ENCODE measurements at regions not wholly inside any gene's neighbourhood (a gene's known extent, or its start where the extent isn't known, plus 50 kb on each side); places are given as distances from the start of the nearest gene placed in this dataset.

GRCh38 chr1:70685300-70686286 is 274.5 kb downstream of the CTH start:
- Histone ChIP-seq H3K36me3 (ENCODE audit: low read depth) (no peaks in the 10 kb centered on the region), H3K9me3 (ENCODE audit: insufficient read depth, low read depth) (no peaks in the 10 kb centered on the region), H3K79me2 (ENCODE audit: low read depth) (no peaks in the 10 kb centered on the region), H3K27ac (no peak overlapping the region), H3K9me2 (ENCODE audit: insufficient read depth) (no peaks in the 10 kb centered on the region), H3K4me2 (no peak overlapping the region), H3F3A (ENCODE audit: insufficient read depth, low read depth) (no peaks in the 10 kb centered on the region), H4K20me1 (ENCODE audit: insufficient read depth) (no peaks in the 10 kb centered on the region), H3K27me3 (ENCODE audit: insufficient read depth, low read depth) (no peaks in the 10 kb centered on the region), H3K4me3 (no peak overlapping the region), H2AFZ (no peak overlapping the region), H3K4me1 (replicated peaks; ENCODE audit: insufficient read depth) (no peaks in the 10 kb centered on the region)
- intact Hi-C loops (cut with micrococcal nuclease; ENCODE audit: unreplicated experiment), result loop anchor here (5.0 kb wide), 1 partner anchor 367 kb away; no protein-coding TSS in a partner anchor
- ChIA-PET POLR2A (ENCODE audit: unreplicated experiment) (no interaction called here), CTCF (no interaction called here)
- peak; percentile 84 for TF ChIP-seq CTCF (conservative IDR thresholded peaks at IDR 0.05)
- no peak for TF ChIP-seq EZH2 (IDR thresholded peaks at IDR 0.05; ENCODE audit: low read depth)
- BruUV-seq (replicated peaks), result no TSS peak
- peak in 1 of 2 experiments; percentile 25 for DNase-seq

GRCh38 chr1:70688580-70688979 is 277.5 kb downstream of the CTH start:
- Histone ChIP-seq H3F3A (ENCODE audit: insufficient read depth, low read depth) (no peaks in the 10 kb centered on the region), H3K4me1 (replicated peaks; ENCODE audit: insufficient read depth) (no peaks in the 10 kb centered on the region), H3K4me2 (no peak overlapping the region), H3K9me3 (ENCODE audit: insufficient read depth, low read depth) (no peaks in the 10 kb centered on the region), H3K4me3 (no peak overlapping the region), H3K9me2 (ENCODE audit: insufficient read depth) (no peaks in the 10 kb centered on the region), H2AFZ (no peak overlapping the region), H4K20me1 (ENCODE audit: insufficient read depth) (no peaks in the 10 kb centered on the region), H3K79me2 (ENCODE audit: low read depth) (no peaks in the 10 kb centered on the region), H3K36me3 (ENCODE audit: low read depth) (no peaks in the 10 kb centered on the region), H3K27ac (no peak overlapping the region), H3K27me3 (ENCODE audit: insufficient read depth, low read depth) (no peaks in the 10 kb centered on the region)
- TF ChIP-seq CTCF (conservative IDR thresholded peaks at IDR 0.05) (no peak), EZH2 (IDR thresholded peaks at IDR 0.05; ENCODE audit: low read depth) (no peak)
- no TSS peak for BruUV-seq (replicated peaks)
- POLR2A ChIA-PET (ENCODE audit: unreplicated experiment), result no interaction called here
- CTCF ChIA-PET, result no interaction called here
- no peak for DNase-seq
- intact Hi-C loops (cut with micrococcal nuclease; ENCODE audit: unreplicated experiment), result loop anchor here (5.0 kb wide), 1 partner anchor 364 kb away; no protein-coding TSS in a partner anchor

GRCh38 chr1:70706381-70707037 is 295.4 kb downstream of the CTH start:
- no peaks in the 10 kb centered on the region; the same call in 1 of the 2 replicates for H3K9me2 ChIP-seq (ENCODE audit: insufficient read depth)
- H3K4me3 ChIP-seq, result no peak overlapping the region
- H4K20me1 ChIP-seq (ENCODE audit: insufficient read depth), result no peaks in the 10 kb centered on the region
- H3K27me3 ChIP-seq (ENCODE audit: insufficient read depth, low read depth), result no peaks in the 10 kb centered on the region
- no peaks in the 10 kb centered on the region for H3K79me2 ChIP-seq (ENCODE audit: low read depth)
- no peak overlapping the region for H3K27ac ChIP-seq
- H3K9me3 ChIP-seq (ENCODE audit: insufficient read depth, low read depth), result no peaks in the 10 kb centered on the region
- no peaks in the 10 kb centered on the region for H3K36me3 ChIP-seq (ENCODE audit: low read depth)
- BruUV-seq (replicated peaks), result no TSS peak
- no peaks in the 10 kb centered on the region for H3F3A ChIP-seq (ENCODE audit: insufficient read depth, low read depth)
- no peak overlapping the region for H3K4me2 ChIP-seq
- POLR2A ChIA-PET (ENCODE audit: unreplicated experiment), result no interaction called here
- intact Hi-C loops (cut with micrococcal nuclease; ENCODE audit: unreplicated experiment), result no loop called here
- CTCF ChIA-PET, result no interaction called here
- 0 out of 2 replicates have a peak overlapping the region, but pooled peaks have one; percentile 29 for H2AFZ ChIP-seq
- DNase-seq, result no peak
- H3K4me1 ChIP-seq (replicated peaks; ENCODE audit: insufficient read depth), result no peaks in the 10 kb centered on the region
- TF ChIP-seq CTCF (conservative IDR thresholded peaks at IDR 0.05), result no peak
- no peak for TF ChIP-seq EZH2 (IDR thresholded peaks at IDR 0.05; ENCODE audit: low read depth)

Measured in PC-9 (cell line).